Stimulated activated CD4-positive, alpha-beta T cell treated with anti-CD3 and anti-CD28 coated beads, Interleukin-1b, Interleukin-23, amount 100 ng/mL, for 1 hour (primary cell): ENCODE measurements at regions not wholly inside any gene's neighbourhood (a gene's known extent, or its start where the extent isn't known, plus 50 kb on each side); places are given as distances from the start of the nearest gene placed in this dataset.

Source experiments
- DNase-seq, 2 donors: peaks; one replicate each; pipeline ENCODE4 v3.0.0-alpha.2; 2020; ENCODE audit warnings: low read depth in 2 of 2

DNA sequence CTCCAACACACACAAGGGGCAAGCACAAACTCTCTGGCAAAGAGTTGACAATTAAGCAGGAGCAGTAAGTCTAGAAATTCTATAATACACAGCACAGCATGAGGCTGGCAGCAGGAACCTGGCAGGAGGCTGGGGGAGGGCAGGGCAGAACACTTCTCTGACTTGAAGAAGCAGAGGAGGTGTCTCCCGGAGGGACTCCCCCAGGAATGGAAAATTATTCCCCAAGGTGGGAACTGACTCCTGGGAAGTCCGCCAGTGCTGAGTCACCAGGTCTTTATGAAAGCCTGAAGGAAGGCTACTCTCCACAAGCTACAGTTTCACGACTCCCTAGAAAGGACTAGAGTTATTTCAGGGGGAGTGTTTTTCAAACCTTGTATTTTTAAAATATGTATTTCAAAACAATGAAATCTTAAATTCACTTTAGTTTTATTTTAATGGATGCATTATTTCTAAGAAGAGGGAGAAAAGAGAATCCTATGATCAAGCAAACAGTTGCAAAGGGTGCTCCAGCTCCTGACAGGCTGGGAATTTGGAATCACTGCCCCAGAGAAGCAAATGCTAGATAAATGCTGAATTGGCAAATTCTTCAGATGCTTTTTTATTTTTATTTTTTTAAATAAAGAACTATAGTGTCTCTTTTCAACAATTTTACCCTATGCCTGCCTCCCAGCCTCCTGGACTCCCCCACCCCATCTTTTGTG is 192.8 kb downstream of the LY86 start:
- no peak for DNase-seq

DNA sequence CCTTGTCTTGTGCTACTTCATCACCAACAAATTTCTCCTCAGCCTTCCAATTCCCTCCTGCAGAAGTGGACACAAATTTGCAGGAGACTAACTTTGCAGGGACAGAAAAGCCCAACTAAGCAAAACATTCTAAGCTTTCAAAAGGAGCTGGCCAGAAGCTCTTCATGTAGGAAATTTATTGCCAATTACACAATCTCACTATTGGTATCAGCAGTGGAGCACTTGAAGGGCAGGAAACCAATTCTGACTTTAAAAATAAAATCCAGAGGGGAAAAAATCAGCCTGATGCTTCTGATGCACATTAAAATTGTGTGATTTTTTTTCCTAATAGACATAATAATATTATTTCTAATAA is 193.3 kb downstream of the LY86 start:
- DNase-seq: no peak

DNA sequence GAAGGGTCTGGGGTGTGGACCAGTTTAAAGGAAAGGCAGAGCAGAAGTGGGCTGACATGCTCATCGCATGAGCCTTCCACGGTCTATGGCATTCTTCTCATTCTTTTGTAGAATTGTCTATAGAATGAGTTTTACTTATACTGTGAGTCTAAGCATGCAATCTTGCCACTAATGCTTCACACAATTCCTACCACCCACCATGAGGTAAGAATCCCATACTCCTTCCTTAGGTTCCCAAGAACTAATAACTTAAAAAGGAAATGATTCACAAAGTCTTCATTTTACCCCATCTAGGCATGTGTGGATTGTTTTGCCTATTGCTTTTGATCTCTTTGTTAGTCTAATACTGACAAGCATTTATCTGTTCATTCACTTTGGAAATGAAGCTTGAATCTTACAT is 195.2 kb downstream of the LY86 start:
- no peak for DNase-seq

DNA sequence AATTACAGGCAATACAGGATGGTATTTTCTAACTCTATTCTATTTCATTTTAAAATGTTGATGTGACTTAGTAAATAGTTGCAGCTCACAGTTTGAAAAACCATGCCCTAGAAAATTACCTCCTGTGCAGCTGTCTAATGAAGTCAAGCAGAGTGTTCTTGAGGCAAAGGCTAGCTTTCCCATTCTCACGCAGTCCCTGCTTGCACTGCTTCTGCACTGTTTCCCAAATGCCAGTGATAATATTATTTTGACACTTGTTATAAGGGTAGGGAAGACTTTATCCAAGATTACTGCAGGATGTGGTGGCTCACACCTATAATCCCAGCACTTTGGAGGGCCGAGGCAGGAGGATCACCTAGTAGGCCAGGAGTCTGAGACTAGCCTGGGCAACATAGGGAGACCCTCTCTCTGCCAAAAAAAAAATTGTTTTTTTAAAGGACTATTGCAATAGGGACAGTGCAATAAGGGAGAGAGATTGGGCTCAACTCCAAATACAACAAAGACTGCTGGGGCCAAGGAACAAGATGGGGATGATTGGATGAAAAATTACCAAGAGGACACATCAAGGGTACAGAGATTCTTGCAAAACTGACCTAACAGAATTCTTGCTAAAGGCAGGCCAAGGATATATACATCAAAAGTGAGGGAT is 196.1 kb downstream of the LY86 start:
- DNase-seq: no peak

DNA sequence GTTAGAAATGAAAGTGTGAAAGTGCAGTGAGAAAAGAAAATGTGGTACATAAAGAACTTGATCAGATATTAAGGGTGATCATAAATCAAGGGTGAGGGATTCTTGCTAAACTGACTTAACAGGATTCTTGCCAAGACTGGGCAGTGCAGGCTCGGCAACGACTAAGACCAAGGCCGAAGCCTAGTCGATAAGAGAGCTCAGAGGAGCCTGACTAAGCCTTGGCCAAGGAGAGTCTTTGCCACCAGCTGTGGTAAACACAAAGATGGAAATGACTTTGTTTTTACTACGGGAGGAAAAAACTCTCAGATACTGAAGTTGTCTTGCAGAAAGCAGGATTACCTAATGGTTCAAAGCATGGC is 196.6 kb downstream of the LY86 start:
- DNase-seq: no peak

DNA sequence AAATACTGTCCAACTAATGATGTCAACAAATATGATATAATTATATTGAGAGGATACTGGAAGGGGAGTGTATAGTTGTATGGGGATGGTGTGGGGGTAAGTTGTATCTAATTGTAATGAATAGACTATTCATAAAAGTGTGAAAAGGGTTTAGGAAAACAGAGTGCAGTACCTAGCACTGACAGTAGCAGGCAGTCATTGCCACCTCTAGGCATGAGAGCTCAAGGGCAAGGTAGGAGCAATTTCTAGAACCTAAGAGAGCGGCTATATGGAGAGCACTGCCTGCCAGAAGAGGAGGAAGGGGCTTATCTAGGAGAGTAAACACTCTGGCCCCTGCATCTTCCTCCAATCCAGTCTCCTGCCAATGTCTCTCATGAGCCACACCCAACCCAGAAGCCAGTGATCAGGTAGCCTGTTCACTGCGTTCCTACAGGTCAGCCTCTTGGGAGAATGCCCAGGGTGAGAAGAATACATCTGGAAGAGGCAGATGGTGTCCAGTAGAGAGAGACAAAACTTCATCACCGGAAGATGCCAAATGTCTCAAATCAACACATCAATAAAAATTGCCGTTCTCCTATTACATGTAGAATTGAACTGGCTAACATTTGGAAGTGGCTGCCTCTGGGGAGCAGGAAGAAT is 200.0 kb downstream of the LY86 start:
- no peak for DNase-seq

DNA sequence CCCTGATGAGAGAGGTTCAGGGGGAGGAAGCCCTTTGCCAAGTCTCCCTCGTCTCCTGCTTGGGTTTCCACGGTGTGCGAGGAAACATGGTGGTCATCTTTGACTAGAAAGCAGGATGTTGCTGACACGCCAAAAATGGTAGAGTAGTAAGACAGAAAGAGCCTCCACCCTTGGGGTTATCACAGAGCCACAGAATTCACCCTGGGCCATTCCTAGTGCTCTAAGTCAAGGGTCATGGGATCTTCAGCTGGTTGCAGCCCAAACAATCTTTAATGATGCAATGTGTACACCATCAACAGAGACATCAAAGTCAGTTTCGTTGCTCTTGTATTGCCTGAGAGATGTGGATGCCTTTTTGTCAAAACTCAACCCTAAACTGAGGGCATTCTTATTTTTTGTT is 201.9 kb downstream of the LY86 start:
- DNase-seq: no peak

DNA sequence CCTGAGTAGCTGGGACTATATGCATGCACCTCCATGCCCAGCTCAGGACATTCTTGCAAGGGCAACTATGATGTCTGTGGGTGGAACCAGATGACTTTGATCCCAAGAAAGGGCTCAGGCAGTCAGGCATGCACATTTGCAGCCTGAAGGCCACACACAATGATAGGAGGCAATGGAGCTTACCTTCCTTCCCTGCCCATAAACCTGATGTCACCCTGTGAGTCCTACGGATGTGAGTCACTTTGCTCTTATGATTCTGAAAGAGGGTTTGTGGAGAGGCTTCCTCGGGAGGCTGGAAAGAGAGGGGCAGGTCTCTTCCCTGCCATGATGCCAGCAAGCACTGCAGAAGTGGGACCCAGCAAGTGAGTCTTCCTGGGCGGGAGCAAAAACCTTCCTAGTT is 202.4 kb downstream of the LY86 start:
- no peak for DNase-seq

DNA sequence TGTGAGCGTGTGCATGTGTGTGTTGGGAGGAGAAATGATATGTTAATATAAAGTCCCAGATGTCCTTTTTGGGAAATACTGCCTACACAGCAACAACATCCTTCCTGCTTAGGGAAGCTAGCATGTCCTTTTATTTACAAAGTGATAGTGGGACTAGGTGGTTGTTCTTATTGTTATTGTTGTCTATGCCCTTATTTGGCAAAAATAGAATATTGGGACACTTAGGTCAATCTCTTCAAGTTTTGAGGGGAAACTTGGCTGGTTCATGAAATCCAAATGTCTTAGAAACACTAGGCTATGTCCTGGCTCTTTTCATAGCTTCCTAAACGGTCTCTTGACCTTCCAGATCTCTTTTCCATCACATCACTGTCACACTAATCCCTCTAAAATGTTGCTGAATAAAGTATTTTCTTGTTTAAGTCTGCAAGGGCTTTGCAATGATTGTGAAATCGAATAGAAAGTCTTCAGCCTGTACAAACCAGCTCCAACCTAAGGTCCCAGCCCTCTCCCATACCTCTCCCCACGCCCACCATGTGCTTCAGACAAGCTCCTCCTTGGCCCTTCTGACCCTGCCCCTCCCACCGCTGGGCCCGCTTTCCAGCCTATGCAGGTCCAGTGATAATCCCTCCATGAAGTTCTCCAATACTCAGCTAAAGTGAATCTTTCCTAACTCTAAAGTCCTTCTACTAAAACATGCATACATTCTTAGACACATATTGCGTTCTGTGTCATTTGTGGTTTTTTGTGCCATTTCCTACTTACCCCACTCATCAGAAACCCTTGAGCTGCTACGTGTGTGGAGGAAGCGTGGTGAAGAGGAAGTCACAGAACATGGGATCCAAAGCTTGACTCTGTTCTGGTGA is 205.1 kb downstream of the LY86 start:
- no peak for DNase-seq

DNA sequence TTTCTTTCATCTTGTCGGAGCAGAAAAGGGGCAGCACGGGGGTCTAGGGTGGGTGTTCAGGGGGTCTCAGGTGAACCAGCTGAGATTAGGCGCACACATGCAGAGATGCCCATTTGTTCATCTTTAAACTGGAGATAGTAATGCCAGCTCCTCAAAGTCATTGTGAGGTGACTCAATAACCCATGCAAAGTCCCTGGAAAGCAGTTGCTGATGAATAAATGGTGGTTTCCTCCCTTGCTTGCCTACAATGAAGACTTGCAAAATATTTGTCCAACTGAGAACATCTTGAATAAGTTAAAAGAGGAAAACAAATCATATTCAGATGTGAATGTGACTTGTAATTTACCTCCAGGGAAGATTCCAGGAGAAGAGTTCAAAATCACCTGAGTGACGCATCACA is 206.9 kb downstream of the LY86 start:
- no peak for DNase-seq

DNA sequence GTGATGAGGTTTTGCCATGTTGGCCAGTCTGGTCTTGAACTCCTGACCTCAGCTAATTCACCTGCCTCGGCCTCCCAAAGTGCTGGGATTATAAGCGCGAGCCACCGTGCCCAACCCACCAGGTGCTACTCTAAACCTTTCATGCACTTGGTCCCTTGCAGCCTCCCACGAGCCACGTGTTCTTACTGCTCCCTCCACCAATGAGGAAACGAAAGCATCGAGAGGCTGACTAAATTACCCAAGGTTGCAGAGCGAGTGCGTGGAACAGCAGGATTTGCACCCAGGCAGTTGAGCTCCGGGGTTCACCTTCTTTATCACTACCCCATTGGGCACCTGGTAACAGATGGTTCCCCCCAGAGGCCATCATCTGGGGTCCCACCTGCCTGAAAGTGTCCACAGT is 208.3 kb downstream of the LY86 start:
- no peak for DNase-seq

DNA sequence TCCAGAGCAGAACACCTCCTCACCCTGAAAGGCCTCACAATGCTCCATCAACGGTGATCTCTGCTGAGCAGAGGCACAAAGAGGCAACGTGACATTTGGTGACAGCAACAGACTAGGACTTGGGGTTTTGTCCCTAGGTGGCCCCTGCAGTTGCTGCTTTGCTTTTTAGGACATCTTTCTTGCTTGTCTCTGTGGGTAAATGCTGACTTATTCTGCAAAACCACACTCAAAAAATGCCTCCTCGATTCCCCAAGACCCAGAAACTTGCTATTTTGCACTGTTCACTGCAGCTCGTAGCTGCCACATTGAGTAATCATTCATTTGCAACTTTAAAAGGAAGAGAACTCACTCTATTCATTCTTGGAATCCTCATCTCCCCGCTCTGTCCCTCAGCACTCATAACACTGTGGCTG is 209.9 kb downstream of the LY86 start:
- no peak for DNase-seq

DNA sequence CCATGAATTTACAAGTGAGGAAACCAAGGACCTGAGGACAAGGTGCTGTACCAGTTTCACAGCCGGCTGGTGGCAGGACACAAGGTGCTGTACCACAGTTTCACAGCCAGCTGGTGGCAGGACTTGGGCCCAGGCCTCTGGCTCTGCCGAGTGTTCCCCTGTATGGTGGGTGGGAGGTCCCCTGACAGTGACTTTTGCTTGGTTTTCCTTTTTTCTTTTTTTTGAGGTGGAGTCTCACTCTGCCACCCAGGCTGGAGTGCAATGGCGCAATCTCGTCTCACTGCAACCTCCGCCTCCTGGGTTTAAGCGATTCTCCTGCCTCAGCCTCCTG is 212.4 kb downstream of the LY86 start:
- DNase-seq: no peak

DNA sequence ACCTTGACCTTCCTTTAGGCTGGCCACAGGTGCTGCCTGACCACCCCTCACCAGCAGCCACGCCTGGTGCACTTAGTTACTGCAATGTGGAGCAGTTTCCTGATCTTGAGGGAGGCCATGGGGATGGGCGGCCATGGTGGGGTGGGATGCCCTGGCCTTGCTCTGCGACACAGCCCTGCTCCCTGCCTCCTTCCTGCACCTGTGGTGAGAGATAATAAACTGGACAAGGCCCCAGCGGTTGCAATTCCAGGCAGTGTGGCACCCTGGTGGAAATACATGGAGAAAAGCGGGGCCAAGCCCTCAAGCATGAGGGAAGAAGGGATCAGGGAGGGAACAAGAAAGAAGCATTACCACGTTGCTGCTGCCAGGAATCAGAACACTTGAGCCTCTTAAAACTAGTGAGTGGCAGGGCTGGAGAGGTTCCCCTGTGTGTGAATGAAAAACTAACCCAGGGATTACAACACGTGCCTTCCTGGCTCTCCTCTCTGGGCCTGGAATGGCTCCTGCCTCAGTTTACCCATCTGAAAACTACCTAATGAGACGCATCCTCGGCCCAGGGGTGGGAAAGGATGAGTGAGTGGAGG is 213.2 kb downstream of the LY86 start:
- no peak for DNase-seq

DNA sequence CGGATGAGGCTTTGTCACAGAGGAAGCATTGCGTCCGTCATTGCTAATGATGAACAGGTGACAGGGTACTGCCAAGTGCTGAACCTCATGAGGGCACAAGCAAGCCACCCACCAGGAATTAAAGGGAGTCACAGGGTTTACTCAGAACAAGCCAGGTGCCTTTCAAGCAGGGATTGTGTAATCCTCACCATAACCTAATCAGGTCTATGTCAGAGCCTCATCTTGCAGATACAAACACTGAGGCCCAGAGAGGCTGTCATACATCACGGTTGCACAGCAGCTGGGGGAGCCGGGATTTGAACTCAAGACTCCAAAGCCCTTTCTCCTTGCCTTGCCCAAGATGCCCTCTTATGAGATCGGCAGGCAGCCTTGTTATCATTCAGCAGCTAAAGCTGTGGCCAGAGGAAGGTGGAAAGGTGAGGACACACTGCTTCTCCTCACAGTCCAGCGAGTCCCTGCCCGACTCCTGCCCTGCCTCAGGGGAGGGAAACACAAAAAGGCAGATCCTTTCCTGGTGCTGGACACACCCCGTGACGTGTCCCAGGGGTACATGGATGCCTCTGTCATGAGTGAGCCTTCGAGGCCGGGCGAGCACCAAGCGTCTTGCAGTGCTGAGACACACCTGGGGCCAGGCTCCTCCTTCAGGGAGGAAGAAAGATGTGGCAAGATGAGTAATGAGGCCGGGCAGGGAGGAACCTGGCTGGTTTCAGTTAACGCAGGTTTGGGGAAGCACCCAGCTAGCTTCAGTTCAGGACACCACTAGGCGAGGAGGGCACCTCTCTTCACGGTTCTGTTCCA is 214.9 kb downstream of the LY86 start:
- DNase-seq: no peak

DNA sequence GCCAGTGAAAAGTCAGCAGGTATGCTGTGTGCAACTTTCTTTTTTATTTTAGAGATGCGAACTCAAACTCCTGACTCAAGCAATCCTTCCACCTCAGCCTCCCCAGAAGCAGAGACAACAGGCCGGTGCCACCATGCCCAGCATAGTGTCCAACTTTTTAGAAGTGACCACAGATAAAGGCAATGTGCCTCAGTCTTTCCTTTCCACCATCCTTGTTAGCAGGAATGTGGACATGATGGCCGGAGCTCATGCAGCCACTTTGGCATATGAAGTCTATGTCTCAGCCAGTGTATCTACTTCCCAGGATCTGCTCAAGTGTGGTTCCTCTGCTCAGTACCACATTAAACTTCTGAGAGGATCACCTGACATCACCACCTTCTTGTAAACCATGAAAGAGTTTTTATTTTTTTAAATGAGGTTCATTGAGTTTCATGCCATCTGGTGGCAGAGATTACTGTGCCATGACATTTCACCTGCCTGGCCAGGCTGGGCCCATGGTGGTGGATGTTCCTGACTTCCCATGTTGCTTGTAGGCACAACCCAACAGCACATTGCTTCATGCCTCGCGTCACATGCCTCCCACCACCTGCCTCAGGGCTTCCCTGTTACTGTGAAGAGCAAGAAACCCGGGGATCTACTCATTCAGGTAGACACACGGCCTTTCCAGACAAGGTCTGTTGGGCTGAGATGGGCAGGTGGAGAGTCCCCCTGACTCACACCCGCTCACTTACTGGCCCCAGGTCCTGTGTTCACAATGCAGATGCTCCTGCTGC is 216.5 kb downstream of the LY86 start:
- no peak for DNase-seq

DNA sequence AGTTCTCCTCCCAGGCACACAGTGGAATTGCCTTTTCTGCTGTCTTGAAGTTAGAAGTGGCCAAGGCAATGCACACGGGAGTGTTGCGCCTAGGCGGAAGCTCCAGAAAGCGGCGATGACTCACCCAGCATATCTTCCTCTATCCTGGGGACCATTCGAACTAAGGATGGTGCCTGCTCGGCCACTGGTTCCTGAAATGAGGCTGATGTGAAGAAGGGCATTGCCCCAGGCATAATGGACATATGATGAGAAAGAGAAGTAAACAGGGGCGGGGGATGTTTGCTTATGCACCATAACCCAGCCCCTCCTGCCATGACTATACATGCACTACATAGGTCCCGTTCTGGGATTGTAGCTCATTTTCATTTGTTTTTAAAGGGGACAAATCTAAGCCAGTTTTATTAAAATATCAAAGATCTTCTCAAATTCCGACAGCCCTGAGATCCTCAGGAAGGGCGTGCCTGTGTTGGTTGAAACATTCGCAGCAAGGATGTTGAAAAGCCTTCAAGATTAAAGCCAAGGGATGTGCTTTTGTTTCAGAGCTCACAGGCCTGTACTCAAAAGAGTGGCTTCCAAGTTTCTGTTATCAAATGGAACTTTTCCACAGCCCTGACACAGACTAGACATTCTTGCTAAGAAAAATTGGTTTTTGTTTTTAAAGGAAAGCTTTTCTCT is 218.5 kb downstream of the LY86 start:
- no peak for DNase-seq

DNA sequence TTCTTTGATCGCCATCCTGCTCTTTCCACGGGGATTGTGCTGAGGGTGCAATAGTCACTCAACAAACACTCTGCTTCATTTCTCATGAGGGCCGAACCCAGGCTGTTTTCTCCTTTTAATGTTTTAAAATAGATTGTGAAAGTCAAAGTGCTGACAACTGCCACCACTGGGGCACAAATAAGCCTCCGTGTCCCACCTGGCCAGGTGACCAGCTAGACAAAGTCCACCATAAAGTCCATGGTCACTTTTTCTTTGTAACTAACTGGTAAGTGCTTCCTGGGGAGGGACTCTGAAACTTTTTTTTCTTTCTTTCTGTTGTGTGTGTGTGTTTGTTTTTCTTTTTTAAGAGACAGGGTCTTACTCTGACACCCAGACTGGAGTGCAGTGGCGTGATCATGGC is 219.8 kb downstream of the LY86 start:
- no peak for DNase-seq

DNA sequence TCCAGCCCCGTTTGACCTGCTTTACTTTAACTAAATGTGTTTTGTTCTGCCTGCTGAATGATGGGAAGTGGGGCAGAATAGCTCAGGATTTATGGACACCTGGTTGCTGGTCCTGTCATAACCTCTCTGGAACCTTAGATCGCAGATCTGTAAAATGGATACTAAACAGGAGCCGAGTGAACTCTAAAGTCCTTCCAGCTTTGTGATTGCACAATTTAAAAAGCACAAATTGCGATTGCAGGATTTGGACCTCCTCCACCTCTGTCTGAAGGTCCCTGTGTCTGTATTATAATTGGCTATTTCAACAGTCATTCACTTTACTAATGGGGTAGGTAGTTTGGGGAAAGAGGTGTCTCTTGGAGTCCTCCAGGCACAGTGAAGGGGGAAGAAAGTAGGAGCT is 220.4 kb downstream of the LY86 start:
- no peak for DNase-seq

DNA sequence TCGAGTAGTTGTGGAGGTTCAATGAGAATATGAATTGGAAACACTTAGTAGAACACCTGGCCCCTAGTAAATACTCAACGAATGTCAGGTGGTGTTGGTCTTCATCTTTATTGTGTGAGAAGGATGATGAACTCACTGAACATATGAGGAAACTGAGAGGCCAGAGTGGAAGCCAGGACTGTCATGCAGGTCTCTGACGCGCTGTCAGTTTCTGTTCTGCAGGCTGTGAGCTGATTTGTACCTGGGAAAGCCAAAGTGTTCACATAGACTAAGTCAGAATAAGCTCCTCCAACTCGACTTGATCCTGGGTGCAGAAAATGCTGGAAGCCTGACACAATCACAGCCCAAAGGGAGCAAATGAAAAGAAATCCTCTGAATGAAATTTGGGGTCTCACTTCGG is 222.2 kb downstream of the LY86 start:
- no peak for DNase-seq
